ENCODE measurements at regions not wholly inside any gene's neighbourhood (a gene's known extent, or its start where the extent isn't known, plus 50 kb on each side); places are given as distances from the start of the nearest gene placed in this dataset.

GRCh38 chr2:180062178-180062577 is 55.1 kb upstream of the CWC22 start:
- no peak for DNase-seq (ENCODE audit: low read depth)

- DNase-seq (ENCODE audit: low read depth): no peak
Observed at GRCh38 chr2:180061546-180061945, 54.4 kb upstream of the CWC22 start.

- no peak for DNase-seq (ENCODE audit: low read depth)
Observed at GRCh38 chr2:180061085-180061484, 54.0 kb upstream of the CWC22 start.

- DNase-seq (ENCODE audit: low read depth): no peak
Observed at GRCh38 chr2:180058993-180059392, 51.9 kb upstream of the CWC22 start.

GRCh38 chr2:180057706-180058412 is 50.8 kb upstream of the CWC22 start:
- no peak for DNase-seq (ENCODE audit: low read depth)
